NCI-H1436 treated with DMSO at 0.1 percent for 48 hours (cell line): ENCODE measurements at regions not wholly inside any gene's neighbourhood (a gene's known extent, or its start where the extent isn't known, plus 50 kb on each side); places are given as distances from the start of the nearest gene placed in this dataset.
"Not testable (repeated sequence)": the region's sequence is repeated elsewhere in the genome, so short reads cannot be mapped to it uniquely, and the experiment has no call there.

Experiments used
- DNase-seq: peaks from one replicate; lab custom pipeline; 2025; lab: John Stamatoyannopoulos, UW

- DNase-seq = no peak
Measured at GRCh38 chr10:2627969-2628368, 439.4 kb upstream of the PFKP start.

- no peak for DNase-seq
Measured at GRCh38 chr10:2625094-2625493, 442.3 kb upstream of the PFKP start.

- DNase-seq = no peak
Measured at GRCh38 chr10:2623675-2624274, 443.6 kb upstream of the PFKP start.

- no peak for DNase-seq
Measured at GRCh38 chr10:2620827-2621521, 446.4 kb upstream of the PFKP start.

- DNase-seq = peak; percentile 27
Measured at GRCh38 chr10:2619916-2620315, 447.4 kb upstream of the PFKP start.

- peak; percentile 79 for DNase-seq
Measured at GRCh38 chr10:2619472-2619871, 447.9 kb upstream of the PFKP start.

- DNase-seq = peak; percentile 97
Measured at GRCh38 chr10:2618690-2619089, 448.7 kb upstream of the PFKP start.

- DNase-seq = no peak
Measured at GRCh38 chr10:2616215-2616614, 451.1 kb upstream of the PFKP start.

GRCh38 chr10:2611603-2612002 lies 455.7 kb upstream of the PFKP start:
- peak; percentile 30 for DNase-seq

GRCh38 chr10:2610946-2611345 lies 456.4 kb upstream of the PFKP start:
- peak; percentile 97 for DNase-seq

- no peak for DNase-seq
Measured at GRCh38 chr10:2604891-2605290, 462.5 kb upstream of the PFKP start.

- no peak for DNase-seq
Measured at GRCh38 chr10:2599571-2599970, 467.8 kb upstream of the PFKP start.

- DNase-seq = no peak
Measured at GRCh38 chr10:2592360-2593160, 474.8 kb upstream of the PFKP start.

GRCh38 chr10:2589196-2589595 lies 478.2 kb upstream of the PFKP start:
- no peak for DNase-seq

- no peak for DNase-seq
Measured at GRCh38 chr10:2584385-2584784, 483.0 kb upstream of the PFKP start.

- no peak for DNase-seq
Measured at GRCh38 chr10:2576892-2577291, 490.5 kb upstream of the PFKP start.

- DNase-seq = no peak
Measured at GRCh38 chr10:2575460-2575859, 491.9 kb upstream of the PFKP start.

- DNase-seq = no peak
Measured at GRCh38 chr10:2572611-2573010, 494.7 kb upstream of the PFKP start.

GRCh38 chr10:2556883-2557282 lies 510.5 kb upstream of the PFKP start:
- no peak for DNase-seq

- DNase-seq = no peak
Measured at GRCh38 chr10:2548071-2548470, 519.3 kb upstream of the PFKP start.

GRCh38 chr10:2547606-2548005 lies 519.7 kb upstream of the PFKP start:
- DNase-seq = no peak

- not testable (repeated sequence) for DNase-seq
Measured at GRCh38 chr10:2546894-2547293, 520.5 kb upstream of the PFKP start.

- DNase-seq = no peak
Measured at GRCh38 chr10:2543974-2544373, 523.4 kb upstream of the PFKP start.
